ENCODE measurements at regions not wholly inside any gene's neighbourhood (a gene's known extent, or its start where the extent isn't known, plus 50 kb on each side); places are given as distances from the start of the nearest gene placed in this dataset.
"Not testable (repeated sequence)": the region's sequence is repeated elsewhere in the genome, so short reads cannot be mapped to it uniquely, and the experiment has no call there.

DNA sequence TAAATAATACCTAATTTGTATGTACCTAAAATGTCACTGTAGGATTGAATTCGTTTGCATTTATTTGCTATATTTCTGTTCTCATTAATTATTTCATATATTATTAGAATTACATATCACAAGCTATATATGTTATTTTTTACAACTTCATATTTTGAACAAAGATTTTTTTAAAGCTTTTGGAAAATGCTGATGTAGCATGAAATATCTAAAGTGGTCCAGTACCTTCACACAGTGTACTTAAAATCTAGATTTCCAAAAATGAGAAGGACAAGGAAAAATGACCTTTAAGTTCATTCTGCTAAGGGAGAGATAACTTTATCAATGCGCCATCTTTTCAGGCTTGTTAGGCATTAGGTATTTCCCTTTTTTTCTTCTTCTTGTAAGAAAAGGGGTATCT is 71.8 kb downstream of the LARP7 start:
- H3K4me3 ChIP-seq (ENCODE audit: low read length), result no peak overlapping the region
- TF ChIP-seq CTCF (IDR thresholded peaks at IDR 0.05; ENCODE audit: insufficient read depth, low read depth, low read length, missing control alignments), result no peak
- DNase-seq (ENCODE audit: low read depth), result no peak

GRCh38 chr4:112714922-112715901 is 78.3 kb downstream of the LARP7 start:
- H3K4me3 ChIP-seq (ENCODE audit: low read length), result no peak overlapping the region
- TF ChIP-seq CTCF (IDR thresholded peaks at IDR 0.05; ENCODE audit: insufficient read depth, low read depth, low read length, missing control alignments), result no peak
- DNase-seq (ENCODE audit: low read depth), result no peak

DNA sequence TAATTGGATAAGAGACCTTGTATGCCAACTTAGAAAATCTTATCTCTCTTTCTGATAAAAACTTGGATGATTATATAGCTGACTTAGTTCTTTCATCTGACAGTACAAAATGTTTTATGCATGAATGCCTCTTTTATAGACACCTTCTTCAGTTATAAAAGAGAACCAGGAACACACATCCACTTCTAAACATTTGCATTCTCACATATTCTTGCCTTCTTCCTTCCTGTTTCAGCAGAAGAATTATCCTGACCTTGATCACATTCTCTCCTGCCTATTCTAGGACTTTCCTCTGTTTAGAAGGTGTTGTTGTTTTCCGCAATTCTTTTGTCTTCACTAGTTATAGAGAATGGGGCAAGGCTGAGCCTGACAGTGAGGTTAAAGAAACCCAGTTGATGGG is 80.9 kb downstream of the LARP7 start:
- no peak for DNase-seq (ENCODE audit: low read depth)
- no peak for TF ChIP-seq CTCF (IDR thresholded peaks at IDR 0.05; ENCODE audit: insufficient read depth, low read depth, low read length, missing control alignments)
- no peak overlapping the region for H3K4me3 ChIP-seq (ENCODE audit: low read length)

DNA sequence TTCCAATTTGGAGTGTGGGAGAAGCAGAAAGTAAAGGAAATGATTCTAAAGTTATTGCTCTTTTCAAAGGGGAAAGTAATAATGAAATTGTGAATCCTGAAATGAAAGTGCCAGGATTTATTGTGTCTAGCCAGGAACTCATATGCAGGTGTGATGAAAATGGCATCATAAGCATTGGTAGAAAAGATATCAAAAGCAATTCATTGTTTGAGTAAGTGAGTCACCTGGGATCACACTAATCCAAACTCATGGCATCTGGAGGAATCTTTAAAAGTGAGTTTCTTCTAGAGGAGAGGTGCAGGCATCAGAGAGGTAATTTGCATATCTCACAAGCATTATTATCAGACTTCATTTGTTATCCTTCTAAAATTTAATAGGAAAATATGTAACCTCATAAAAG is 84.7 kb downstream of the LARP7 start:
- H3K4me3 ChIP-seq (ENCODE audit: low read length), result no peak overlapping the region
- peak; percentile 28 for DNase-seq (ENCODE audit: low read depth)
- TF ChIP-seq CTCF (IDR thresholded peaks at IDR 0.05; ENCODE audit: insufficient read depth, low read depth, low read length, missing control alignments), result no peak

DNA sequence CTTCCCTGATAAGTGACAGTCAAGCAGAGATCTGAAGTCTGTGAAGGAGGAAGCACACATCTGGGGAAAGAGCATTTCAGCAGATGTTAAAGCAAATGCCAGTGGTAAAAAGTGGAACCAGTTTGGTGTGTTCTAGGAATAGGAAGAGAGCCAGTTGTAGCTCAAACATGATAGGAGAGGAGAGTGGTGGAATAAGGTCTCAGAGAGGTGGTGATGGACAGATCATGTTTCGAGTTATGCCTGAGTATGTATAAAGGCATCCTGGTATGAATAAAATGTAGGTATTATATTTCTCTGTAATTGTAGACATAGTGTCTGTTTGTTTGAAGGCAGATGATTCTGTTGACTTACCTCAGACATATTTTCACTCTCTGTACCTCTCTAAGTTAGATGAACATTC is 89.1 kb downstream of the LARP7 start:
- DNase-seq (ENCODE audit: low read depth), result peak; percentile 26
- no peak for TF ChIP-seq CTCF (IDR thresholded peaks at IDR 0.05; ENCODE audit: insufficient read depth, low read depth, low read length, missing control alignments)
- no peak overlapping the region for H3K4me3 ChIP-seq (ENCODE audit: low read length)

- DNase-seq (ENCODE audit: low read depth); H3K4me3 ChIP-seq (ENCODE audit: low read length): not testable (repeated sequence)
Measured at GRCh38 chr4:112727728-112728127, 90.8 kb downstream of the LARP7 start.

- no peak for TF ChIP-seq CTCF (IDR thresholded peaks at IDR 0.05; ENCODE audit: insufficient read depth, low read depth, low read length, missing control alignments)
- H3K4me3 ChIP-seq (ENCODE audit: low read length), result no peak overlapping the region
- DNase-seq (ENCODE audit: low read depth), result no peak
Measured at GRCh38 chr4:112731715-112732114, 94.8 kb downstream of the LARP7 start.
